ENCODE measurements at regions not wholly inside any gene's neighbourhood (a gene's known extent, or its start where the extent isn't known, plus 50 kb on each side); places are given as distances from the start of the nearest gene placed in this dataset.

DNA sequence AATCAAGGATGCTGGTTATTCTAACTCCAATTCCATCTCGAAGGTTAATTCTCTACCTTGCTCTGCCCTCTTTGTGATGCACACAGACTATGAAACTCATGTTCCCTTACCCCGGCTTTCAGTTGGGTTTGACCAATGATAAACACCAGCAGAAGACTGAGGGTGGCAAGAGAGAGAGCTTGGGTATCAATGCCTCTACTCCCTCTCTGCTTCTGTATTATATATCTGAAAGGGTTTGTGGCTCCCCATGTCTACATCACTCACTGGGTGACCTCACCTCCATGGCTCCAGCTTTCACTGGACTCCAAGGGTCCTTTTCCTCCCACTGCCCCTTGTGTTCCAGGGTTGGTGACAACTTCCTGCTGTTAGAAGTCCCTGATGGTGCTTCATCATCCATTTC is 659.0 kb upstream of the TBX3 start:
- TF ChIP-seq, protein P1, sequence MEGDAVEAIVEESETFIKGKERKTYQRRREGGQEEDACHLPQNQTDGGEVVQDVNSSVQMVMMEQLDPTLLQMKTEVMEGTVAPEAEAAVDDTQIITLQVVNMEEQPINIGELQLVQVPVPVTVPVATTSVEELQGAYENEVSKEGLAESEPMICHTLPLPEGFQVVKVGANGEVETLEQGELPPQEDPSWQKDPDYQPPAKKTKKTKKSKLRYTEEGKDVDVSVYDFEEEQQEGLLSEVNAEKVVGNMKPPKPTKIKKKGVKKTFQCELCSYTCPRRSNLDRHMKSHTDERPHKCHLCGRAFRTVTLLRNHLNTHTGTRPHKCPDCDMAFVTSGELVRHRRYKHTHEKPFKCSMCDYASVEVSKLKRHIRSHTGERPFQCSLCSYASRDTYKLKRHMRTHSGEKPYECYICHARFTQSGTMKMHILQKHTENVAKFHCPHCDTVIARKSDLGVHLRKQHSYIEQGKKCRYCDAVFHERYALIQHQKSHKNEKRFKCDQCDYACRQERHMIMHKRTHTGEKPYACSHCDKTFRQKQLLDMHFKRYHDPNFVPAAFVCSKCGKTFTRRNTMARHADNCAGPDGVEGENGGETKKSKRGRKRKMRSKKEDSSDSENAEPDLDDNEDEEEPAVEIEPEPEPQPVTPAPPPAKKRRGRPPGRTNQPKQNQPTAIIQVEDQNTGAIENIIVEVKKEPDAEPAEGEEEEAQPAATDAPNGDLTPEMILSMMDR (IDR thresholded peaks at IDR 0.05; ENCODE audit: poor library complexity): no peak
- no peak for TF ChIP-seq EZH2 (IDR thresholded peaks at IDR 0.05; ENCODE audit: borderline replicate concordance)
- no peak for TF ChIP-seq EZH2phosphoT487 (IDR thresholded peaks at IDR 0.05; ENCODE audit: low read depth, severe bottlenecking, unreplicated experiment)

Data from hepatocyte (in vitro differentiated cells).